GM19240 (cell line): ENCODE measurements at regions not wholly inside any gene's neighbourhood (a gene's known extent, or its start where the extent isn't known, plus 50 kb on each side); places are given as distances from the start of the nearest gene placed in this dataset.
A peak's percentile ranks its signal among the peaks of the same experiment; 100 is the strongest.

ENCODE experiments used
- DNase-seq: peaks from one replicate; pipeline ENCODE4 v3.0.0; 2011; ENCODE audit warnings: low spot score; ENCODE audit not compliant: insufficient read length

DNA sequence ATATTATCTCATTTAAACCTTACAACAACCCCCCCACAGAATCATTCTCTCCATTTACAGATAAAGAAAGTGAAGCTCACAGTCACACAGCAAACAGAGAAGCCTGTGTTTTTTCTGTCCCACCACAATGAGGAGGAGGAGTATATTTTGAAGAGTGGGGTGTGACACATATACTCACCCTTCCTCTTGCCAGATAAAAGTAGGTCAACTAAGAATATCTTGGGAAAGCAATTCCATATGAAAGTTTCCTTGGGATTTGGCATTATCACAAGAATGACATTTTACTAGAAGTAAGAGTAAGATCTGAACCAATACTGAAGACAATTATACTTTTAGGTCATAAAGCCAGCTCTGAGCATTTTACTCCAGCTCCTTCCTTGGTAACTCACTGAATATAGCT is 287.5 kb upstream of the HTR2A start:
- no peak for DNase-seq

- no peak for DNase-seq
Observed at GRCh38 chr13:47179321-47179720, 282.5 kb upstream of the HTR2A start.

- DNase-seq = no peak
Observed at GRCh38 chr13:47178090-47178950, 281.5 kb upstream of the HTR2A start.

DNA sequence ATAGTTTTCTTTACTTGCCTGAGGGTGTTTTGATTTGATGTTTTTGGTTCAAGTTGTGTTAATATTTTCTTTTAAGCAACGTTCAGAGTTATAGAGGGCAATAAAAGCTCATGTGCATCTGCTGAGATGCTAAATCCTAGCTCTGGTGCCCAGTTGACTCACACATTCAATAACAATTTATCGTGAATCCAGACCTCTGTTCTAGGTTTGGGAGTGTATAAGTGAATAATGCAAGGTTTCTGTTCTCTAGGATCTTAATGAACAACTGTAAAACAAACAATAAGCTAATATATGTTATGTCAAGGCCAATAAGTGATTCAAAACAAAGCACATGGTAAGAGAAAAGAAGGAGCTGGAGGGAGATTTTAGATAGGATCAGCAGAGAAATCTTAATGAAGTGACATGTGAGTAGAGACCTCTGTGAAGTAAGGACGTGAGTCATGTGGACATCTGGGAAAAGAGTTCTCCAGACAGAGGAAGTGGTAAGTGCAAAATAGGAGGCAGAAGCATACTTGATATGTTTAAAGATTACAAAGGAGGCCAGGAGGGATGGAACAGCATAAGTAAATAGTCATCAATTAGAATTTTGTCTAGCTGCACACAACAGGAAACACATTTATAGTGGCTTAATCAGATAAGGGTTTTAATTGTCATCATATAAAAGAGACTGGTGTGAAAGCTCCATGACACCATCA is 278.5 kb upstream of the HTR2A start:
- no peak for DNase-seq

- no peak for DNase-seq
Observed at GRCh38 chr13:47170971-47171370, 274.1 kb upstream of the HTR2A start.

- DNase-seq = no peak
Observed at GRCh38 chr13:47168618-47169017, 271.8 kb upstream of the HTR2A start.

GRCh38 chr13:47168066-47168465 is 271.2 kb upstream of the HTR2A start:
- DNase-seq = no peak

GRCh38 chr13:47166336-47166735 is 269.5 kb upstream of the HTR2A start:
- no peak for DNase-seq

DNA sequence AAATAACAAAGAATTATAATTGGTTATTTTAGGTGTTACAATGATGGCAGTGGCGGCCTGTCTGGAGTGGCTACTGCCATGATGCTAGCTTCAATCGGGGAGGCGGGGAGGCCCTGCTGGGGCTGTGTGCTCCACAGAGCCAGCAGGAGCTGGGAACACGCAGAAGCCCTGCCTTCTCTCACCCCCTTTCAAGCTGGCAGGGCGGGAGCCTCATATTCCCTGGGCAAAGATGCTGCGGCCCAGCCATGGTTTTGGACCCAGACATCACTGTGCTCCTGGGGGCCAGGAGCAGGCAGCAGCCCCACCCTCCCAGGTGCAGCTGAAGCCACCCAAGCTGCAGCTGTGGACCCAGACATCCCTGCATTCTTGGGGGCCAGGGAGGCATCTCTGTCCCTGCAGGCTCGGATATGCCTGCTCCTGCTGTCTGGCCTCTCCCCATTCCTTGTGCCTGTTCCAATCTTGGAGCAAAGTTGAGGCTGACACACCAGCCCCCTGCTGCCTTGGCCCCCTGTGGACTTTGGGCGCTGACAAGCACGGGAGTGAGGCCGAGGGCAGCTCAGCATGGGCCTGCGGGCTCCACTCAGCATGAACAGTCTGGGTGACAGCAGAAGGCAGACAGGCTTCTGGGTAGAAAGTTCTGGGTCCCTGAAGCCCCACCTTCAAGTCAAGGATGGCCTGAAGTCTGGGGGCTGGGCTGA is 263.1 kb upstream of the HTR2A start:
- DNase-seq = no peak

- no peak for DNase-seq
Observed at GRCh38 chr13:47158593-47158992, 261.7 kb upstream of the HTR2A start.

DNA sequence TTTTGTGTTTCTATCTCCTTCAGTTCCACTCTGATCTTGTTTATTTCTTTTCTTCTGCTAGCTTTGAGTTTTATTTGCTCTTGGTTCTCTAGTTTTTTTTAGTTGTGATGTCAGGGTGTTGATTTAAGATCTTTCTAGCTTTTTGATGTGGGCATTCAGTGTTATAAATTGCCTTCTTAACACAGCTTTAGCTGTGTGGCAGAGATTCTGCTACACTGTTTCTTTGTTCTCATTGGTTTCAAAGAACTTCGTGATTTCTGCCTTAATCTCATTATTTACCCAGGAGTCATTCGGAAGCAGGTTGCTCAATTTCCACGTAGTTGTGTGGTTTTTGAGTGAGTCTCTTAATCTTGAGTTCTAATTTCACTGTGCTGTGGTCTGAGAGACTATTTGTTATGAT is 251.7 kb upstream of the HTR2A start:
- no peak for DNase-seq

- DNase-seq = no peak
Observed at GRCh38 chr13:47147812-47148119, 250.9 kb upstream of the HTR2A start.

GRCh38 chr13:47146991-47147811 is 250.3 kb upstream of the HTR2A start:
- DNase-seq = peak; percentile 36

- DNase-seq = no peak
Observed at GRCh38 chr13:47146136-47146535, 249.3 kb upstream of the HTR2A start.

- no peak for DNase-seq
Observed at GRCh38 chr13:47144782-47145181, 247.9 kb upstream of the HTR2A start.

DNA sequence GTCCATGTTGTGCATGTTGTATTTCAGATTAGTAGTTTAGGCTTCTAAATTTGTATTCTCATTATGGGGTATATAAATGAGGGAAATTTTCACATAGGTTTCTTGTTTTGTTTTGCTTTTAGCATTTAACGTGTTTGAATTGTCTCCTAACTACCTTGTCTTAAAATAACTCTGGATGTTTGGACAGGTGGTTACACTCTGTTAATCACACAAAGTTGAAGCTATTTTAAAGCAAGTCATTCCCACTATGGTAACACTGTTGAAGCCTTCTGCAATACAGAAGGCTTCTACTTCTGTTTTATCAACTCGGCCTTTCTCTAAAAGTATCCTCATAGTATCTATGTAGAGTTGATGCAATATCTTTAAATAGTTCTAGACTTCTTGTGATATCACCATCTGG is 245.3 kb upstream of the HTR2A start:
- no peak for DNase-seq

GRCh38 chr13:47139519-47139918 is 242.7 kb upstream of the HTR2A start:
- DNase-seq = no peak

DNA sequence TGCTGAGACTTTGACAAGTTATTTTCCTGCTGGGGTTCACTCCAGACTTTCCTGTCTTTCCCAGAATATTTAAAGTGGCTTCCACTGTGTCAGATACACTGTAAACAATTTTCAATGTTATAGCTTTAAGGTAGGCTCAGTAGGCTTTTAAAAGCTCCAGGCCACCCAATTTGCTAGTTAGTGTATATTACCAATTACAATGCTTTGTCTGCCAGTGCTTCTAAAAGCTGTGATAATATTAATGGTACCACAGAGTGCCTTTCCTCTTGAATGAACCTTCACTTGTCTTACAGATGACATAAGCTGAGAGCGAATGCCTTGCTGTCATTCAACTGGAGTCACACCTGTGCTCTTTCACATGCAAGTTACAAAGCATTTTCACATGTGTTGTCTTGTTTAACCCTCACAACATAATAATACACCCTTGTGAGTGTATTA is 239.7 kb upstream of the HTR2A start:
- DNase-seq = no peak

DNA sequence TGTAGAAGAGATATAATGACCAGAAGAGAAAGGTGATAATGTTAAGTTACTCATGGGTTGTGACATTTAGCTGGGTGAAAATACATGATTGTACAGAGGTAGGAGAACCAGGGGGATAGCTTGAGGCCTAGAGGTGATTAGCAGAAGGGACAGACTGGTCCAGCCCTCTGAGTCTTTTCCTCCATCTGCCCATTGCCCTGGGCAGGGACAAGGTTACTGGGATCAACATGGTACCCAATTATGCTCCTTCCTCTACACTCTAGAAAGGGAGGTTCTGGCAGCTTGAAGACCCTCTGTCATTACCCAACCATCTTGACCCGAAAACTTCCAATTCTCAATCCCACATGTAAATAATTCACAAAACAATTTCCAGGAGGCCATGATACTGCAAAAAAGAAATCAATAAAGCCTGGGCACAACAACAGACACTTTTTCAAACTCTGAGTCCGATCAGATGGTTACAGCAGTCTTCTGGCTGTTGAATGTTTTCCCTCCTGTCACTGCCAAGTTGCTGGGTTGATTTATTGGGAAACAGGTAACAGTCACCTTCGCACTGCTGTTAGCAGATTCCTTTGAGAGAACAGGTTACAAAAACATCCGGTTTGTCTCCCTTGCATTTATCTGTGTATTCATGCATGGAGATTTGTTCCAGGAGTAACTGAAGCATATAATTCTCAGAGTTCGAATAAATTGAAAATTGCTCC is 239.1 kb upstream of the HTR2A start:
- no peak for DNase-seq

DNA sequence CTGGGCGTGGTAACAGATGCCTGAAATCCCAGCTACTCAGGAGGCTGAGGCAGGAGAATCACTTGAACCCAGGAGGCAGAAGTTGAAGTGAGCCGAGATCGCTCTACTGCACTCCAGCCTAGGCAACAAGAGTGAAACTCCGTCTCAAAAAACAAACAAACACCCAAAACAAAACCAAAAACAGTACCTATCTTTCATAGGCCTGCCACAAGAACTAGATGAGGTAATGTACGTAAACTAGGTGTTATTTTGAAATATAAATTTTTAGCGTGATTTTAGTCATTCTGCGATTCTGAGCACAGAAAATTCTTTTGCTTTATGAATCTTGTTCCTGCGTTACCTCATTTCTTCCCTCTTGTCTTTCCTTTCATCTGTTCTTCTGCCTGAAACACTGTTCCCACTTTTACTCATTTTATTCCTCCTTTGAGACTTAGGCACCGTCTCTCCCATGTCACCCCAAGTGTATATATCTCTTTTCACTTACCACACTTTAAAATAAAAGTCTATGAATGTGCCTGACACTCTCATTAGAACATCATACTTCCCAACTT is 238.2 kb upstream of the HTR2A start:
- DNase-seq = no peak

DNA sequence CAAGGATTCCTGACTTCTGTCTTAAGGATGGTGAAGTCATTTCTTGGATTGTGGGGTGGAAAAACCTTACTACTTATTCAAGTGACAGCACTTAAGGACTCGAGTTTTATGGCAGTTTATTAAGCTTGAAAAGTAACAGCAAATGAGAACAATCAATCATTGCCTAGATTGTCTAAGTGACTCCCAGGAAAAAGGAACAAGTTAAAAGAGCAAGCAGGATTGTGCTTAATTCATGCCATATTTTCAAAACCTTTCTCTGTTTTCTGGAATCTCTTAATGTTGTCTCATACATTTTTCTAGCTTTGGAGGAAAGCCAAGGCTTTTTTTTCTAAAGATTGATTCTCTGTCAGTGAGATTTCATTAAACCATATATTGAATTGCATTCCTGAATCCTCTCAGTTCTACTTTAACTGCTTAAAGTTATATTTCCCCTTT is 236.2 kb upstream of the HTR2A start:
- no peak for DNase-seq
